T-helper 1 cell treated with Interleukin-12 subunit alpha and Interleukin-12 subunit beta and Interleukin-4 antibody, amounts not matched to agents 30 ng/mL and 1 ng/mL, for 36 hours (primary cell): ENCODE measurements at regions not wholly inside any gene's neighbourhood (a gene's known extent, or its start where the extent isn't known, plus 50 kb on each side); places are given as distances from the start of the nearest gene placed in this dataset.

Experiments used
- intact Hi-C: fragments of 100-400 bp; cut with micrococcal nuclease; formaldehyde crosslinking; loops from one replicate; pipeline ENCODE4 v1.15.1; 2024

DNA sequence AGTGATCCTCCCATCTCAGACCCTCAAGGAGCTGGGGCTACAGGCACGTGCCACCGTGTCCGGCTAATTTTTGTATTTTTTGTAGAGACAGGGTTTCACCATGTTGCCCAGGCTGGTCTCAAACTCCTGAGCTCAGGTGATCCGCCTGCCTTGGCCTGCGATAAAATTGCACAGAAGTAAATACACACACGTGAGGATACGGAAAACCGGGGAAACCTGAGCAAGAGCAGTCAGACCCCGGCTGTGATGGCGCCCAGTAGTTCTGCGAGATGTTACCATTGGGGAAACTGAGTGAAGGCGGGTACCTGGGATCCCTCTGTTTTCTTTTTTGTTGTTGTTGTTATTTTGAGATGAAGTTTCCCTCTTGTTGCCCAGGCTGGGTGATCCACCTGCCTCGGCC, 114.9 kb downstream of the C9orf50 start:
- intact Hi-C loops = no loop called here

- intact Hi-C loops = no loop called here
These were observed 115.5 kb downstream of the C9orf50 start for GRCh38 chr9:129505270-129505902.

DNA sequence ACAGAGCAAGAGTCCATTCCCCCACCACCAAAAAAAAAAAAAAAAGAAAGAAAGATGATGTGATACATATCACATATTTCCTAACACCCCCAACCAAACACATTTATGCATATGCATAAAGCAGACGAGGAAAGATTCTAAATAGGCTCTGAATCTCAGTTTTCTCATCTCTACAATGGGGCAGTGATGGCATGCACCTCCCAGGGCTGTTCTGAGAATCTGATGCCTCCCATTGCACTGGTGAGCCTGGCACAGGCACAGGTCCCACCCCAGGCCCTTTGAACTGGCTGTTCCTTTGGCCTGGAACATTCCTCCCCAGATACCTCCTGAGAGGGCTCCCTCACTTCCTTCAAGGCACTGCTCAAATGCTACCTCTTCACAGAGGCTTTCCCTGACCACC, 116.5 kb downstream of the C9orf50 start:
- intact Hi-C loops = no loop called here

- intact Hi-C loops = no loop called here
These were observed 119.1 kb downstream of the C9orf50 start for GRCh38 chr9:129501771-129502319.

- intact Hi-C loops = no loop called here
These were observed 119.8 kb downstream of the C9orf50 start for GRCh38 chr9:129500863-129501770.

DNA sequence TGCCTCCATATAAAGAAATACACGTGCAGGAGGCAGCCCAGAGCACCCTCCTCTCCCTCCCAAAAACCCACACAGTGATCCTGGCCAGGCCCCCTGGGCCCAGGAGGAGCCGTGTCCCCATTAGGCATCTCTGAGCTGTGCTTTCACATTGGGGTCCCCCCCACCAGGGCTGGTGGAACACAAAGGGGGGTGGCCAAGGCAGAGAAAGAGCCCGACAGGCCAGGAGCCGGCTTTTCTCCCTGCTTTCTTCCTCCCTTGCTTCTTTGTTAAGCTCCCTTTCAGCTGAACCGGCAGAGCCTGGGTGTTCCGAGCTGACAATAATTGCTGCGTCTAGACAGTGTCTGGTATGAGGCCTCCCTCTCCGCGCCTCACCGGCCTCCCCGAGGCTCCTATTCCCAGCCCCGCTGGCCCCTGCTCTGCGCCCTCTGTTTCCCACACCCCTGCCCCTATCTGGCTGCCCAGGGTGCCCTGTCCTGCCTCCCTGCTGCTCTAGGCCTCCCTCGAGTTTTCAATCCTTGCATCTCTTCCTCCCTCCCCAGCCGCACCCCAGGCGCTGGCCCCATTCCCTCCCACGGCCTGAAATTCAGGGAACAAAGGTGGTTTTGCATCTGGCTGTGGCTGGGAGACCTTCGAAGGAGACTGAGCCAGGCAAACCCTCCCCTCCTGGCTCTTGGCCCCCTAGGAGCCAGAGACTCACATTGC, 120.6 kb downstream of the C9orf50 start:
- intact Hi-C loops = no loop called here

GRCh38 chr9:129498451-129499384, 122.2 kb downstream of the C9orf50 start:
- intact Hi-C loops = loop anchor here (5.0 kb wide), 1 partner anchor 176 kb away; no protein-coding TSS in a partner anchor

GRCh38 chr9:129497813-129498450, 123.0 kb downstream of the C9orf50 start:
- intact Hi-C loops = loop anchor here (2.0 to 5.0 kb wide), 4 partner anchors 87 to 357 kb away; no protein-coding TSS in a partner anchor

DNA sequence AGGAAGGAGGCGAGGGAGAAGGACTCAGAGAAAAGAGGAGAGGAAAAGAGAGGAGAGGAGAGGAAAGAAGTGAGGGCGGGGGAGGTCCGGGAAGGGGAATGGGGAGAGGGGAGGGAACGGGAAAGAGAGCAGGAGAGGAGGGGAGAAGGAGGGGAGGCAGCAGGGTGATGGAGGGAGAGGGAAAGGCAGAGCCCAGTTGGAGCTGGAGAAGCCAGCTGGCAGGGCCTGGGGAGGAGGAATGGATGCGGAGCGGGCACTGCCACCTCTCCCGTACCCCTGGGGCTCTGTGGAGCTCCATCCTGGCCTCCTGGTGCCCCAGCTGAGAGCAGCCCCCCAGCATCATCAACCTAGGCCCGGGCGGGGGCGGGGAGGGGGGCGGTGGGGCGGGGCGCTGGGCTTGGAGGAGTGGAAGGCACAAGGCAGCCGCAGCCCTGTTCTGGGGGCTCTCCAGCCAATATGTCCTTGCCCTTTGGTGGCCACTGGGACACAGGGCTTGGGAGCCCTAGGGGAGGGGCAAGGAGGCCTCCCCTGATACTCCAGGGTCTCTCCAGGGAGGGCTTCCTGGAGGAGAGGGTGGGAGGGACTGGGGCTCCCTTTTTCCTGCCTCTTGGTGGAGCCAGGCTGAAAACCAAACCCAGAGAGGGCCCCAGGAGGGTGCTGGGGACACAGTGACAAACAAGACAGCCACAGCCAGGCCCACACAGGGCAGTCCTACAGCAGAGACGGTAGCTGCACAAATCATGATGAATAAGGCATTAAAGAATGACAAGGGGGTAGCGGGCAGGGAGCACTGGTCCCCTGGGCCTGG, 123.7 kb downstream of the C9orf50 start:
- intact Hi-C loops = loop anchor here (2.0 to 5.0 kb wide), 4 partner anchors 88 to 356 kb away; no protein-coding TSS in a partner anchor

DNA sequence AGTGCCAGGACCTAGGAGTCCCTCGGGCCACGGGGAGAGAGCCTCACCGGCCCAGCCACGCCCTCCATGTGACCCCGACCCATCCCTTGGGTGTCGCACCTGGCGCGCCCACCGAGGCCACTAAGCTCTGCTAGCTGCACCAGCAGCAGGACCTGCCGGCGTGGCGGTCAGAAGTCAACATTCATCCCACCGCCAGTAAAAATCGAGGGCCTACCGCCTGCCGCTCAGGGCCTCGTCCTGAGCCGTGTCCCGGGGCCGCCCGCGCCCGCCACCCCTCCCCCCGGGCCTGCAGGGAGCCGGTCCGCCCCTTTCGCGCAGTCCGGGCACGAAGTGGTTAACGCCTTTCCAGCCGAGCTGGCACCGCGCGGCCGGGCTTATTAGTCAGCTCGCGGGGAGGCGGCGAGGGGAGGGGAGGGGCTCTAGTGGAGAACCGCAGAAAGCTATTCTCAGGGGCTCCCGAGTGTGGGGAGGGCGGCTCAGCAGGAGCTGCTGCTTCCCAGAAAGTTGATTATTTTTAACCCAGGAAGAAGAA, 124.4 kb downstream of the C9orf50 start:
- intact Hi-C loops = loop anchor here (1.0 to 5.0 kb wide), 7 partner anchors 8 to 385 kb away; partner anchors contain the start of gene PTPA

DNA sequence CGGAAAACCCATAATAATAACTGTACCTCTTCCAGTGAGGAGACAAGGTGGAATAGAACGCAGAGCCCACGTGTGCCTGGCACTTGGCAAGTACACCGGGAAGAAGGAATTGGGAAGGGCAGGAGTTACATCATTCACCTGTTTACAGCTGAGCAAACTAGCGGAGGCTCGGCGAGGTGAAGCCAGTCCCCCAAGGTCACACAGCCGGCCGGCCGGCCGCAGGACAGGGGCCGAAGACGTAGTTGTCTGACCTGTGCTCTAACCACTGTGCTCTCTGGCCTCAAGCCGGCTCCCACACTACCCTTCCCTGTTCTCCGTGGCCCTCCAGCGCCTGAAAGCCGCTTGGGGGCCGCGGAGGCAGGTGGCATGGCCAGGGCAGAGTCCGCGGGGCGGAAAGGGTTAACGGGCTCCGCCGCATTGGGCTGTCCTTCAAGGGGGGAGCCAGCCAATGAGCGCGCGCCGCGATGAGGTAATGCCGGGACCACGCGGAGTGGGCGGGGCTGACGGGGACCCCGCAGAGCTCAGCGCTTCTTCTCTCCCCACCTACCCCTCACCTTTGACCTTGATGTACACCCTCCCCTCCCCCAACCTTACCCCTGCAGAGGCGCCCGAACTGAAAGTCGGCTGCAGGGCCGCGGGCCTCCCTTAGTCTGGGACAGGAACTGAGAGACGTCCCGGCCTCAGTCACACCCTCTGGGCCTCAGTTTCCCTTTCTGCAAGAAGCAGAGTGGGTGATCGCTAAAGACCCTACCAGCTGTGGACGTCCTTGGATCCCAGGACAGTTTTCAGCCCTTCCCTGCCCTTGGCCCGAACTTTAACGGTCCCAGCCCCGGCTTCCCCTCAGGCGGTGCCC, 125.1 kb downstream of the C9orf50 start:
- intact Hi-C loops = loop anchor here (1.0 to 5.0 kb wide), 7 partner anchors 8 to 385 kb away; partner anchors contain the start of gene PTPA

DNA sequence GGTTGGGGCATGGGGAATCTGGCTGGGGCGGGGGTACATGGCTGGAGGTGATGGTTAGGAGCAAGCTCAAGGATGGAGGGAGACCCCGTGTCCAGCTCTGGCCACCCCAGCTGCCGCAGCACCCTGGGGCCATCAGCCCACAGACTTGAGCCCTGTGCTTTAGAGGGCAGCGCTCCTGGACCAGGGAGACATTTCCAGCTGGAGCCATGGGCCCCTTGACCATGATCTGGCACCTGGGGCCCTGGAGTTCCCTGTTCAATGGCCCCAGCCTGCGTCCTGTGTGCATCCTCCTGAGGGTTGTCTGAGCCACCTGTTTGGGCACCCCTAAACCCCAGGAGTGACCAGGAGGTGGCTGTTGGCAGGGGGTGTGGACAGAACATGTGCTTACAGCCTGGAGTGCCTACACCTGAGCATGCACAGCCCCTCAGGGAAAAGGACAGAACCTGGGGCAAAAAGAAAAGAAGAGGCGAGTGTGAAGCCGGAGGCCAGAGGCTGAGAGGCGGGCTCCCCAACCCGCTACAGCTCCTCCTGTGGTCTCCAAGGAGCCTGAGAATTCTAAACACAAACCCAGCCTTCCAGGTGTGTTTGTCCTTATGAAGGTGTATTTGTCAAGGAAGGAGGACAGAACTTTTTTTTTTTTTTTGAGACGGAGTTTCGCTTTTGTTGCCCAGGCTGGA, 126.7 kb downstream of the C9orf50 start:
- intact Hi-C loops = no loop called here

DNA sequence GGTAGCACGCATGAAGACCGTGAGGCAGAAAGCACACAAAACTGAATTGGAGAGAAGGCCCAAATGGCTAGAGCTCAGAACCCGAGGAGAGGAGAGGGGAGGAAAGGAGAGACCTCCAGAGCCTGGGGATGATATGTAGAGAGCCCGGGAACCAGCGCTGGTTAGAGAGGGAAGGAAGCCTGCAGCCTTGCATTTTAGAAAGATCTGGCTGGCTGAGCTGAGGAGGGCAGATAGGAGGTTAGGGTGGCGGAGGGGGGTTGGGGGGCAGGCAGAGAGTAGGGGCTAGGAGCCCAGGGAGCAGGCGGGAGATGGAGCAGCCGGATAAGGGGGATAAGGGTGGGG, 127.2 kb downstream of the C9orf50 start:
- intact Hi-C loops = no loop called here

DNA sequence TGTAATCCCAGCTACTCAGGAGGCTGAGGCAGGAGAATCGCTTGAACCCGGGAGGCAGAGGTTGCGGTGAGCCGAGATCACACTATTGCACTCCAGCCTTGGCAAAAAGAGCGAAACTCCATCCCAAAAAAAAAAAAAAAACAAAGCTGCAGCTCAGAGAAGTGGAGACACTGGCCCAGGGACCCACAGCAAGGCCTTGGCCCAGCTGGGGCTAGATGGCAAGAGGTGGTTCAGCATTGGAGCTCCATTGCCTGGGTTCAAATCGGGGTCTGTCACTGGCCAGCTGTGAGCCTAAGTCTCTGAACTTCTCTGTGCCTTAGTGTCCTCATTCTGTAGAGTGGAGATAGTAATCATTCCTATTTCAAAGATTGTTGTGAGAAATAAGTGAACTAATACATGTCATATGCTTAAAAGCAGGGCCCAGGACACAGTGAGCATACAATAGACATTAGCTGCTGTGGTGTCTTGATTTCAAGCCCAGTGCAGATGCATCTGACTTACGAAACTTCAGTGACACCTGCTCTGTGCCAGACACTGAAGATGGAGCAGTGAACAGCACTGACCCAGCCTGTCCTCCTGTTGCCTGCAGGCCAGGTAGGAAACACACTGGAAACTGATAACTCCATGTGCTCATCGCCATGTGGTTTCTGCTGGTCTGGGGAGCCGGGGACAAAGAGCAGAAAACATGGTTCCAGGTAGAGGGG, 127.7 kb downstream of the C9orf50 start:
- intact Hi-C loops = no loop called here

DNA sequence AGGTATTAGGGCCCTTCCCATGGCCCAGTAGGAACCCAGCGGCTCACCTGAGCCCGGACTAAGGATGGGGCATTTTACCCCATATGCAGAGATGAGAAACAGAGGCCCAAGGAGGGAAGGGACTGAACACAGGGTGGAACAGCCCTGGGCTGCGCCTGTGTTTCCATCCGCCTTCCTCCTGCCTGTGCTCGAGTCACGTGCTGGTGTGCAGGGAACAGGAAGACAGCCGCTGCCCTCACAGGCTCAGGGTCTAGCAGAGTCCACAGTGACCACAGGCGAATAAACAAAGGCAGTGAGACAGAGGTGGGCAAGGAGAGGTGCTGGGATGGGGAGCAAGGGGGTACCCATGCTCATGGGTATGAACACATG, 129.4 kb downstream of the C9orf50 start:
- intact Hi-C loops = no loop called here

DNA sequence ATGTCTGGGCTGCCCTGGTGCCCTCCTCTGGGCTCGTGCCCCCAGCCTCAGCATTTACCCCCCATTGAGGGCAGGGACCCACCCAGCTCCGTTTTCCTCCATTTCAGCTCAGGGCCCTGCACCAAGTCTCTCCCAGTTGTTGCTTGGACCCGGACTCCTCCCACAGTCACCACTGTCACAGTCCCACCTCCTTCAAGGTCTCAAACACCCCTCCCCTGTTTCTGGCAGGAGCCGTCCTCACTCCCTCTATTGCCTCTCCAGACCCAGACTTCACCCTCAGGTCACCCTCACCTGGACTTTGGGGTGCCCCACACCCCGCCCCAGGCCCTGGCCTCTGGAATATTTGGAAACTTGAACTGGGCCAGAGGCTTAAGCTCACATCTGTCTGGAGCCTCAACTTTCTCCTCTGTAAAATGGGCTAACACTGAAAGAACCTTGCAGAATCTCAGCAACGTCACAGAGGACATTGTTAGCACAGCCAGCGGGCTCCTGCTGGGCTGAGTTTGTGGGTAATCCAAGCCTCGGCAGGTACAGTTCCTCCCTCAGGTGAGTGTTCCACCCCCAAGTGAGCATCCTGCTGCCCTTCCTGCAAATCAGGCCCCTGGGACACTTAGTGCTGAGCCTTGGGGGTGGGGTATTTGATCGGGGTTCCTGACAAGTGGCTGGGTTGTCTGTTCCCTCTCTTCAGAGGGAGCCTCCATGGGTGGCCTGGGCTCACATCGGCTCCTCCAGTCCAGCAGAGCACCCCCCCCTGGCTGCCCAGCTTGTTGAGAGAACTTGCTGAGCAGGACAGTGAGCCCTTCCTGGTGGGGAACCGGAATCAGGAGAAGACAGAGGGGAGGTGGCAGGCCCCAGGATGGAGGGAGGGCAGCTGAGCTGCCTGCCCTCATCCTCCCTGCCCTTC, 130.1 kb downstream of the C9orf50 start:
- intact Hi-C loops = no loop called here
